GM13976 (cell line): ENCODE measurements at regions not wholly inside any gene's neighbourhood (a gene's known extent, or its start where the extent isn't known, plus 50 kb on each side); places are given as distances from the start of the nearest gene placed in this dataset.

ENCODE experiments used
- DNase-seq: peaks from one replicate; pipeline ENCODE4 v3.0.0; 2012; ENCODE audit warnings: low spot score
- in situ Hi-C: fragments of 300-500 bp; cut with MboI; formaldehyde crosslinking; loops from one replicate; pipeline ENCODE4 v1.12.0; 2022; ENCODE audit warnings: low sequenced_read_pairs, mixed read lengths, inconsistent platforms; ENCODE audit not compliant: unreplicated experiment
- TF ChIP-seq, protein P1 (sequence below): IDR thresholded peaks from 2 replicates; pipeline ENCODE4 v1.5.1; 2012; ENCODE audit warnings: borderline replicate concordance, mild to moderate bottlenecking; ENCODE audit not compliant: insufficient read depth; ENCODE audit errors: extremely low read depth, missing control alignments, control extremely low read depth

DNA sequence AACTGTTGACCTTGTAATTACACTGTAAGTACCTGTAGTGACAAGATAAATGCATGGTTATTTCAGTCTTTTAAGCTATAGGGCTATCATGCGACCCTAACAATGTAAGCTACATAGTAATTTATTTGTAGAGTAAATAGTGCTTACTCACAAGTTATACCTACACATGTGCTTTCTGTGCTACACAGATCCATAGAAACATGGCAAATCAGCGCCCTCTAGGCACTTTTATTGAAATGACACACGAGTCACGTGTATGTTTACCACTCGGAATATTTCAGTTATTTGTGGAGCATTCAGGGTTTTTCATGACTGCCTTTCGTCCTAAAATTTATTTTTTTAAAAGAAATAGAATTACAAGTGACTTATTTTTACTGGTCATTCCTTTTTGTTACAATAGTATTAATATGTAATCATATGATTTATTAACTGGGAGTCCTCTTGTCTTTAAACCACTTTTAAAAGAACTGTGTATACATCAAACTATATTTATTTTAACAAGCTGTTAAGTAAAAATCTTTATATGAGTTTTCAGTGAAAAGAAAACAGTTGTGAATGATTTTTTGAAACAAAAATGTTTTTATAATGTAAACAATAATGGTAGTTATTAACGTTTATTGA, 1242.3 kb upstream of the WWC1 start:
- DNase-seq: peak; percentile 29
- TF ChIP-seq, protein P1, sequence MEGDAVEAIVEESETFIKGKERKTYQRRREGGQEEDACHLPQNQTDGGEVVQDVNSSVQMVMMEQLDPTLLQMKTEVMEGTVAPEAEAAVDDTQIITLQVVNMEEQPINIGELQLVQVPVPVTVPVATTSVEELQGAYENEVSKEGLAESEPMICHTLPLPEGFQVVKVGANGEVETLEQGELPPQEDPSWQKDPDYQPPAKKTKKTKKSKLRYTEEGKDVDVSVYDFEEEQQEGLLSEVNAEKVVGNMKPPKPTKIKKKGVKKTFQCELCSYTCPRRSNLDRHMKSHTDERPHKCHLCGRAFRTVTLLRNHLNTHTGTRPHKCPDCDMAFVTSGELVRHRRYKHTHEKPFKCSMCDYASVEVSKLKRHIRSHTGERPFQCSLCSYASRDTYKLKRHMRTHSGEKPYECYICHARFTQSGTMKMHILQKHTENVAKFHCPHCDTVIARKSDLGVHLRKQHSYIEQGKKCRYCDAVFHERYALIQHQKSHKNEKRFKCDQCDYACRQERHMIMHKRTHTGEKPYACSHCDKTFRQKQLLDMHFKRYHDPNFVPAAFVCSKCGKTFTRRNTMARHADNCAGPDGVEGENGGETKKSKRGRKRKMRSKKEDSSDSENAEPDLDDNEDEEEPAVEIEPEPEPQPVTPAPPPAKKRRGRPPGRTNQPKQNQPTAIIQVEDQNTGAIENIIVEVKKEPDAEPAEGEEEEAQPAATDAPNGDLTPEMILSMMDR: peak; percentile 51
- in situ Hi-C loops: no loop called here

DNA sequence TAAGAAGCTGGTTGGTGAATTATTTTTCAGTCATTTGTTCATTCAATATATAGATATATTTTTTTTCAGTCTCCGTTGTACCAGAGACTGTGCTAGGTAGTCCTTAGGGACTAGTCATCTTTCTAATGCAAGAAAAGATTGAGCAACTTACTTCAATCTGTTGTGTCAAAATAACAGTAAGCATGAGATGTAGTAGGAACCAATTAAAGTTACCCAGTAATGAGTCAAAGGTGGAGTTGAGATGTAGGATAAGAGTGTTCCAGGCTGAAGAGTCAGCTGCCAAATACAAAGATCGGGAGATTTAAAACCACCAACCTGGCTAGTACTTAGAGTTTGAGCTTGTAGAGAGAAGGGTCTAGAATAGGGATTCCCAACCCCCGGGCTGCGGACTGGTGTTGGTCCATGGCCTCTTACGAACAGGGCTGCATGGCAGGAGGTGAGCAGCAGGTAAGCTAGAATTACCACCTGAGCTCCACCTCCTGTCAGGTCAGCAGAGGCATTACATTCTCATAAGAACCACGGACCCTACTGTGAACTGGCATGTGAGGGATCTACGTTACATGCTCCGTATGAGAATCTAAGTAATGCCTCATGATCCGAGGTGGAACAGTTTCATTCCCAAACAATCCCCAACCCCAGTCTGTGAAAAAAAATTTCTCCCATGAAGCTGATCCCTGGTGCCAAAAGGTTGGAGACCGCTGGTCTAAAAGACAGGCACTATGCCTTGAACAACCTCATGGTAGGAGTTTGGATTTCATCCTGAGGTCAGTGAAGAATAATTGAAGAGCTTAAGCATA, 1241.5 kb upstream of the WWC1 start:
- in situ Hi-C loops: no loop called here
- DNase-seq: no peak
- TF ChIP-seq, protein P1: no peak

DNA sequence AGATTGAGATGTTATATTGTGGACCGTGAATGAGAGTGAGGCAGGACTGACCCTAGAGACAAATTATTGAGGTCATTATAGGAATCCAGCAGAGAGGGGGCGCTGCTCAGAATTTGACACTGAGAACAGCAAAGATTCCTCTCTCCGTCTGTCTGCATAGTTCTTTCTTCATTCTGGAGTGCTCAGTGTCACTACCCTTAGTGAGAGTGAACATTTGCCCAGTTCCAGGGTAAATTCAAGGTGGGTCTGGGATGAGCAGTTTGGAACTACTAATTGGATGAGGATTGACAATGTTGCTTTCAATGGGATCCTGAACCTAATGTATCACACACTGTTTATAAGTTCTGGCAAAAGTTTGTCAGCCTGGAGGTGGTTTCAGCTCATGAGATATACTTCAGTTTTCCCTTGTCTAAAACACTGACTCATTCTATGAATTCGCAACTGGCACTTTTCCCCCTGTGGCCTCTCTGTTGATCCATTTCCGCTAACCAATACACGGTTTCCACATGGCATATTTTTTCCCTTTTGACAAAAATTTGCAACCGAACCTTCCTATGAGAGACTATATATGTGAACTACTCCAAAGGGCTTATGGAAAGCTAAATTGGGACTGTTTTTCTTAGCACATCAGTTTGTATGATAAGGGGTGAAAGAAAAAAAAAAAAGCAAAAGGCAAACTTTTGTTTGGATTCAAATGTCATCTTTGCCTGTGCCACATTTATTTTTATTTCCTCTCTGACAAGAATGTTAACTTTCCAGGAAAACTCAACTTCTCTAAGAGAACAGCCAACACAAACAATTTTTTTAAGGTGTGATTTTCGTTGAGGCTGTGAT, 1240.7 kb upstream of the WWC1 start:
- DNase-seq: no peak
- TF ChIP-seq, protein P1: no peak

DNA sequence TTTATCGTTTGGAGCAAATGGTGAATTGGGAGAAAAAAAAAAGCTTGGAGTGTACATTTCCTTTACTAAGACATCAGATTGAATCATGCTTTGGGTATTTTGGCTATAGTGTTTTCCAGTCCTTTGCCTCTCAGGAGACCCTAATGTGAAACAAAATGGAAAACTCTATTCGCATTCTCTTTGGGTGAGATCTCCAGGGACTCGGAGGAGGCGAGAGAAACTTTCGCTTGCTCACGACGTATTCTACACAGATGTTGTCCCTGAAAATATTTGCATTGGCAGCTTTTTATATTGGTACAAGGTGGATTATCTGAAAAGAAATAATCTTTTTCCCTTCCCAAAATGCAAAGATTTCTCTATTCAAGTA, 1240.1 kb upstream of the WWC1 start:
- TF ChIP-seq, protein P1: no peak
- no peak for DNase-seq
- in situ Hi-C loops: no loop called here

More for the DNA sequence above, 1240.7 kb upstream of the WWC1 start:
- in situ Hi-C loops: no loop called here

DNA sequence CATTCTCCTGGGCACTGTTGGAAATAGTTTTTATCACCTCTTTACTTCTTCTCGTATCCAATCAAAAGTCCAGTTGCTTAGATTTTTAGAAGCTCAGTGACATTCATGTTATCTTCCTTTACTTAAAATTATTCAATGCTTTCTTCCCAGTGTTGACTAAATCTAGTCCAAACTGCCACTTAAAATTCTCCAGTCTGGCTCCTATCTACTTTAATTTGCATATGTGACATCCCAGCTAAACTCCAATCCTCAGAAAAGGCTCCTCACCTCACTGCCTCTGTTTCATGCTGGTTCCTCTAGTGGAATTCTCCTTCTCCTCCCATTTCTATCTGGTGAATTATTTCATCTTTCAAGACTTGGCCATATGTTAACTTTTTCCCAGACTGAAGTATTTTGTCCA, 1238.7 kb upstream of the WWC1 start:
- in situ Hi-C loops: no loop called here
- DNase-seq: no peak
- TF ChIP-seq, protein P1: no peak

DNA sequence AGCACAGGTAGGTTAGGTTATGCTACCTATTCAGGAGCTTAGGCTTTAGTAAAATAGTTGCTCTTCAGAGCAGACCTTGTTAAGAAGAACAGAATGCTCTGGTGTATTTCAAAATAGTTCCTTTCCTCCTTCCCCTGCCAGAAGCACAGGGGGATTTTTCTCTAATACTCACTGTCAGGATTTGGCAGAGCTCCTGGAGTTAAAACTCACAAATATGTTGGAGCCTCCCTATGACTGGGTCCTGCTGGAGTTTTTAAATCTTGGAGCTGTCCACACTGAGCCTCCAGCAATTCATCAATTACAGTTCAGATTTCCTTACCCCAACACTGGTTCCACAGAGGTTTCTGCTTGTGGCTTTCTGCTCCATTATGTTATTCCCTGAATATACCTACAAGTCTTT, 1233.8 kb upstream of the WWC1 start:
- in situ Hi-C loops: no loop called here
- DNase-seq: no peak
- TF ChIP-seq, protein P1: no peak
